DOHH2 (cell line): ENCODE measurements at regions not wholly inside any gene's neighbourhood (a gene's known extent, or its start where the extent isn't known, plus 50 kb on each side); places are given as distances from the start of the nearest gene placed in this dataset.

Experiments
- EZH2phosphoT487 ChIP-seq: fragments of 200-600 bp; sonication (generic); IDR thresholded peaks from 2 replicates; pipeline ENCODE4 v1.6.1; 2017; ENCODE audit warnings: borderline replicate concordance, mild to moderate bottlenecking, antibody characterized with exemption, low read length, moderate library complexity, mixed read lengths
- TF ChIP-seq, protein P1 (sequence below): fragments of 200-600 bp; sonication (generic); IDR thresholded peaks from one replicate; pipeline ENCODE4 v1.5.1; 2014; ENCODE audit warnings: antibody characterized with exemption, mild to moderate bottlenecking, low read depth, low read length; ENCODE audit not compliant: poor library complexity, severe bottlenecking

DNA sequence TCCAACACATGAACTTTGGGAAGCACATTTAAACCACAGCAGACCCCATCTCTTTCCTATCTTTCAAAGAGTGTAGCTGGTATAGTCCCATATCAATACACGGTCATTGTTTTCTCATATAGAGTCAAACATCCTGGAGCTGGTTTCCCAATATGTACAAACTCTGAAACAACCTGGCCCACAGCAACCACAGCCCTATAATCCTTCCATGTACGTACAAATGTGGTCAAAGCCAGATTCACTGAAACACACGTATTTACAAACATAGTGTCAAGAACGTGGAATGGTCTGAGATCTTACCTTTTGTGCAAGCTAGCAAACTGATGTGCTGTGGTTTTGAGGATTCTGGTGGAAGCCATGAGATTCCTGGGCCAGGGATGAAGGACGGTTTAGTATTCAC lies 97.3 kb downstream of the HS1BP3 start:
- TF ChIP-seq, protein P1, sequence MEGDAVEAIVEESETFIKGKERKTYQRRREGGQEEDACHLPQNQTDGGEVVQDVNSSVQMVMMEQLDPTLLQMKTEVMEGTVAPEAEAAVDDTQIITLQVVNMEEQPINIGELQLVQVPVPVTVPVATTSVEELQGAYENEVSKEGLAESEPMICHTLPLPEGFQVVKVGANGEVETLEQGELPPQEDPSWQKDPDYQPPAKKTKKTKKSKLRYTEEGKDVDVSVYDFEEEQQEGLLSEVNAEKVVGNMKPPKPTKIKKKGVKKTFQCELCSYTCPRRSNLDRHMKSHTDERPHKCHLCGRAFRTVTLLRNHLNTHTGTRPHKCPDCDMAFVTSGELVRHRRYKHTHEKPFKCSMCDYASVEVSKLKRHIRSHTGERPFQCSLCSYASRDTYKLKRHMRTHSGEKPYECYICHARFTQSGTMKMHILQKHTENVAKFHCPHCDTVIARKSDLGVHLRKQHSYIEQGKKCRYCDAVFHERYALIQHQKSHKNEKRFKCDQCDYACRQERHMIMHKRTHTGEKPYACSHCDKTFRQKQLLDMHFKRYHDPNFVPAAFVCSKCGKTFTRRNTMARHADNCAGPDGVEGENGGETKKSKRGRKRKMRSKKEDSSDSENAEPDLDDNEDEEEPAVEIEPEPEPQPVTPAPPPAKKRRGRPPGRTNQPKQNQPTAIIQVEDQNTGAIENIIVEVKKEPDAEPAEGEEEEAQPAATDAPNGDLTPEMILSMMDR, result no peak
- TF ChIP-seq EZH2phosphoT487, result no peak
